22Rv1 (cell line): ENCODE measurements at regions not wholly inside any gene's neighbourhood (a gene's known extent, or its start where the extent isn't known, plus 50 kb on each side); places are given as distances from the start of the nearest gene placed in this dataset.

Experiments used
- ZFX ChIP-seq: fragments of 450-650 bp; IDR thresholded peaks from 2 replicates; pipeline ENCODE4 v1.6.1; 2017; ENCODE audit warnings: antibody characterized with exemption, borderline replicate concordance
- TF ChIP-seq, protein P1 (sequence below): fragments of 450-650 bp; IDR thresholded peaks from 2 replicates; pipeline ENCODE4 v1.5.1; 2017; ENCODE audit warnings: mild to moderate bottlenecking

DNA sequence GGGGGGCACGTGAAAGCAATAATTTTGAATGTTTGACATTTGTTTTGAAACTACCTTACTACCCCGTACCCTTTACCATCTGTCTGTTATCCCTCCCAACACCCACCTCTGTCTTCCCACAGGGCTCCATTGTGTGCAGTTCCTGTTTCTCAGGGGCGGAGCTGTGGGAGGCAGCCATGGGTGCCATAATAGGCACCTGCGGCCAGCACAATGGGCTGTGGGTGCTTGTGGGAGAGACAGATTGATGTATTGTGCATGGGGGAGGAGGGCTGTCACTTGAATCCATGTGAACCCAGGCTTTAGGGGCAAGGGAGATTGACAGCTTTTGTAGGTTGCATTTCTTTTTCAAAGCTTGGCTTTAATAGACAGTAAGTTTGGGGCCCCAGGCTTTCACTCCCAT is 122.6 kb upstream of the CXorf66 start:
- TF ChIP-seq, protein P1, sequence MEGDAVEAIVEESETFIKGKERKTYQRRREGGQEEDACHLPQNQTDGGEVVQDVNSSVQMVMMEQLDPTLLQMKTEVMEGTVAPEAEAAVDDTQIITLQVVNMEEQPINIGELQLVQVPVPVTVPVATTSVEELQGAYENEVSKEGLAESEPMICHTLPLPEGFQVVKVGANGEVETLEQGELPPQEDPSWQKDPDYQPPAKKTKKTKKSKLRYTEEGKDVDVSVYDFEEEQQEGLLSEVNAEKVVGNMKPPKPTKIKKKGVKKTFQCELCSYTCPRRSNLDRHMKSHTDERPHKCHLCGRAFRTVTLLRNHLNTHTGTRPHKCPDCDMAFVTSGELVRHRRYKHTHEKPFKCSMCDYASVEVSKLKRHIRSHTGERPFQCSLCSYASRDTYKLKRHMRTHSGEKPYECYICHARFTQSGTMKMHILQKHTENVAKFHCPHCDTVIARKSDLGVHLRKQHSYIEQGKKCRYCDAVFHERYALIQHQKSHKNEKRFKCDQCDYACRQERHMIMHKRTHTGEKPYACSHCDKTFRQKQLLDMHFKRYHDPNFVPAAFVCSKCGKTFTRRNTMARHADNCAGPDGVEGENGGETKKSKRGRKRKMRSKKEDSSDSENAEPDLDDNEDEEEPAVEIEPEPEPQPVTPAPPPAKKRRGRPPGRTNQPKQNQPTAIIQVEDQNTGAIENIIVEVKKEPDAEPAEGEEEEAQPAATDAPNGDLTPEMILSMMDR, result no peak
- no peak for TF ChIP-seq ZFX
